Chondrocyte (in vitro differentiated cells): ENCODE measurements at regions not wholly inside any gene's neighbourhood (a gene's known extent, or its start where the extent isn't known, plus 50 kb on each side); places are given as distances from the start of the nearest gene placed in this dataset.

Experiments
- DNase-seq: peaks from one replicate; pipeline ENCODE4 v3.0.0; 2021; ENCODE audit warnings: mixed read lengths, low spot score
- H3K27ac Mint-ChIP-seq: one replicate; pipeline ENCODE4 v1.8.0; 2021; ENCODE audit warnings: mild to moderate bottlenecking, moderate library complexity, mixed read lengths; ENCODE audit not compliant: unreplicated experiment
- H3K27me3 Mint-ChIP-seq: 2 replicates; pipeline ENCODE4 v1.8.0; 2021; ENCODE audit warnings: low read depth, mixed read lengths
- H3K36me3 Mint-ChIP-seq: 2 replicates; pipeline ENCODE4 v1.8.0; 2021; ENCODE audit warnings: low read depth, mixed read lengths
- H3K4me1 Mint-ChIP-seq: 2 replicates; pipeline ENCODE4 v1.8.0; 2021; ENCODE audit warnings: low read depth, mild to moderate bottlenecking, mixed read lengths
- H3K4me3 Mint-ChIP-seq: one replicate; pipeline ENCODE4 v1.8.0; 2021; ENCODE audit warnings: mild to moderate bottlenecking, moderate library complexity, mixed read lengths; ENCODE audit not compliant: unreplicated experiment
- H3K9me3 Mint-ChIP-seq: 2 replicates; pipeline ENCODE4 v1.8.0; 2021; ENCODE audit warnings: low read depth, mixed read lengths
- CTCF ChIP-seq: fragments of 200-600 bp; sonication (generic); IDR thresholded peaks from 2 replicates; pipeline ENCODE4 v1.5.0; 2021; ENCODE audit warnings: antibody characterized with exemption, mild to moderate bottlenecking, moderate library complexity

- Mint-ChIP-seq H3K27me3 (peaks cover 22% of the 10 kb centered on the region), H3K4me1 (peaks cover 9% of the 10 kb centered on the region), H3K9me3 (no peaks in the 10 kb centered on the region), H3K36me3 (peaks cover 2% of the 10 kb centered on the region), H3K4me3 (no peak overlapping the region), H3K27ac (no peak overlapping the region)
- DNase-seq: no peak
- no peak for TF ChIP-seq CTCF
Observed at GRCh38 chr3:69494185-69494584, 108.3 kb upstream of the FRMD4B start.

GRCh38 chr3:69493157-69493556, 107.3 kb upstream of the FRMD4B start:
- Mint-ChIP-seq H3K36me3 (peaks cover 2% of the 10 kb centered on the region), H3K4me1 (peaks cover 9% of the 10 kb centered on the region), H3K9me3 (no peaks in the 10 kb centered on the region), H3K4me3 (no peak overlapping the region), H3K27me3 (peaks cover 21% of the 10 kb centered on the region), H3K27ac (no peak overlapping the region)
- no peak for DNase-seq
- TF ChIP-seq CTCF: no peak

GRCh38 chr3:69491975-69492374, 106.1 kb upstream of the FRMD4B start:
- Mint-ChIP-seq H3K36me3 (peaks cover 2% of the 10 kb centered on the region), H3K27ac (no peak overlapping the region), H3K9me3 (no peaks in the 10 kb centered on the region), H3K27me3 (peaks cover 21% of the 10 kb centered on the region), H3K4me1 (peaks cover 9% of the 10 kb centered on the region), H3K4me3 (no peak overlapping the region)
- DNase-seq: no peak
- no peak for TF ChIP-seq CTCF

GRCh38 chr3:69490971-69491370, 105.1 kb upstream of the FRMD4B start:
- no peak for DNase-seq
- Mint-ChIP-seq H3K4me3 (no peak overlapping the region), H3K9me3 (no peaks in the 10 kb centered on the region), H3K27me3 (peaks cover 21% of the 10 kb centered on the region), H3K4me1 (peaks cover 9% of the 10 kb centered on the region), H3K27ac (no peak overlapping the region), H3K36me3 (no peaks in the 10 kb centered on the region)
- no peak for TF ChIP-seq CTCF

GRCh38 chr3:69490235-69490634, 104.3 kb upstream of the FRMD4B start:
- Mint-ChIP-seq H3K27ac (no peak overlapping the region), H3K9me3 (no peaks in the 10 kb centered on the region), H3K4me3 (no peak overlapping the region)

More at GRCh38 chr3:69490235-69490634, 104.3 kb upstream of the FRMD4B start:
- H3K36me3 Mint-ChIP-seq: no peaks in the 10 kb centered on the region
- peaks cover 21% of the 10 kb centered on the region for H3K27me3 Mint-ChIP-seq
- H3K4me1 Mint-ChIP-seq: peaks cover 9% of the 10 kb centered on the region
- DNase-seq: no peak
- no peak for TF ChIP-seq CTCF
